Progenitor cell of endocrine pancreas (in vitro differentiated cells): ENCODE measurements at regions not wholly inside any gene's neighbourhood (a gene's known extent, or its start where the extent isn't known, plus 50 kb on each side); places are given as distances from the start of the nearest gene placed in this dataset.

Experiments used
- DNase-seq: peaks from one replicate; pipeline ENCODE4 v3.0.0; 2021; ENCODE audit warnings: low spot score; ENCODE audit not compliant: unreplicated experiment
- H3K27ac Mint-ChIP-seq: 2 replicates; pipeline ENCODE4 v1.8.0; 2021; ENCODE audit warnings: mild to moderate bottlenecking, moderate library complexity, mixed read lengths
- H3K27me3 Mint-ChIP-seq: 2 replicates; pipeline ENCODE4 v1.8.0; 2021; ENCODE audit warnings: mixed read lengths
- H3K36me3 Mint-ChIP-seq: 2 replicates; pipeline ENCODE4 v1.8.0; 2022; ENCODE audit warnings: mixed read lengths; ENCODE audit not compliant: insufficient read depth
- H3K4me1 Mint-ChIP-seq: 2 replicates; pipeline ENCODE4 v1.8.0; 2021; ENCODE audit warnings: low read depth, mixed read lengths
- H3K4me3 Mint-ChIP-seq: 2 replicates; pipeline ENCODE4 v1.8.0; 2021; ENCODE audit warnings: low read depth, mild to moderate bottlenecking, moderate library complexity, mixed read lengths
- H3K9me3 Mint-ChIP-seq: 2 replicates; pipeline ENCODE4 v1.8.0; 2021; ENCODE audit warnings: low read depth, mixed read lengths
- CTCF ChIP-seq: fragments of 200-600 bp; sonication (generic); IDR thresholded peaks from one replicate; pipeline ENCODE4 v1.5.0; 2021; ENCODE audit warnings: antibody characterized with exemption, mild to moderate bottlenecking; ENCODE audit not compliant: unreplicated experiment

DNA sequence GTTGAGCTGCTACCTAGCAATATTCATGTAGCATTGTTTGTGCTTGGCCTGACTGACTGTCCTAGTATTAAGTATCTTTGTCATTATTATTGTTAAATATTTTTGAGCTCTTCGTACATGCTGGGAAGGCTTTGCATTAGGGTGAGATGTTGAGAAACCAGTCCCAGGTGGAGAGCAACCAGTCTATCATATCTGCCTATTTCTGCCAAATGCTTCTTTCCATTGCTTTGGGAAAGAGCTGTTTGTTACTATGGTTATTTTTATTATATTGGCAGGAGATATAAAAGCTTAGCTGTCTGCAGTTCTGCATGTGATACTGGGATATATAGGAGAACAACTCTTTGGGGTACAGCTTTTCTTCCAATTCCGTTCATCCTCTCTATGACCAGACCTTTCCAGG is 85.1 kb downstream of the CLDN17 start:
- DNase-seq, result no peak
- no peak for TF ChIP-seq CTCF
- peaks cover 13% of the 10 kb centered on the region for H3K9me3 Mint-ChIP-seq
- no peak overlapping the region for H3K4me3 Mint-ChIP-seq
- H3K27ac Mint-ChIP-seq, result no peak overlapping the region
- no peaks in the 10 kb centered on the region for H3K36me3 Mint-ChIP-seq
- no peaks in the 10 kb centered on the region for H3K27me3 Mint-ChIP-seq
- no peaks in the 10 kb centered on the region for H3K4me1 Mint-ChIP-seq

DNA sequence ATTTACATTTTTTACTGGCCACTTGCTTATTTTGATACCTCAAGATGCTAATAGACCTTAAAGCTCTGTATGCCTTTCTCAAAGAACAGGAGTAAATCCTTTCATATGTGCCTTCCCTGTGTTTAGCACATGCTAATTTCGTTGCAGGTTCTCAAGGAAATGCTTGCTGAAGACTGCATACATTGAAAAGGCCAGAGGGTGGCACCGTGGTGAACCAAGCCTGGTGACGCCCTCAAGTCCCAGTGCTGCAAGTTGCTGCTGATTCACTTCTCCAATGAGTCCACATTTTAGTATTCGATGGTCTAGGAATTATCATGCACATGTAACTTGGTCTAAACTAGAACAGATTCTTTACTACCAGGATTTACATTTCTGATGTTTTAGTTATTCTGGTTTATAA is 94.1 kb downstream of the CLDN17 start:
- no peaks in the 10 kb centered on the region for H3K4me1 Mint-ChIP-seq
- no peak for DNase-seq
- peaks cover 6% of the 10 kb centered on the region for H3K27me3 Mint-ChIP-seq
- peak; percentile 45 for TF ChIP-seq CTCF
- peaks cover 24% of the 10 kb centered on the region for H3K9me3 Mint-ChIP-seq
- no peak overlapping the region for H3K27ac Mint-ChIP-seq
- no peak overlapping the region for H3K4me3 Mint-ChIP-seq
- H3K36me3 Mint-ChIP-seq, result no peaks in the 10 kb centered on the region

DNA sequence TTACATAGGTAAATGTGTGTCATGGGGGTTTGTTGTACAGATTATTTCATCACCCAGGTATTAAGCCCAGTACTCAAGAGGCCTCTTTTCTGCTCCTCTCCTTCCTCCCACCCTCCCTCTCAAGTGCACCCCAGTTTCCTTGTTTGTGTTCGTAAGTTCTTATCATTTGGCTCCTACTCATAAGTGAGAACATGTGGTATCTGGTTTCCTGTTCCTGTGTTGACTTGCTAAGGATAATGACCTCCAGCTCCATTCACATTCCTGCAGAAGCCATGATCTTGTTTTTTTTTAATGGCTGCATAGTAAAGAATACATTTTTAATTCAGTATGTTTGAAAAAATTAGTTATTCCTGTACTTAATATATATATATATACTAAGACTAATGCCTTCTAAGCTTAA is 107.7 kb downstream of the CLDN17 start:
- Mint-ChIP-seq H3K4me1 (no peaks in the 10 kb centered on the region), H3K27ac (no peak overlapping the region), H3K36me3 (no peaks in the 10 kb centered on the region), H3K9me3 (no peaks in the 10 kb centered on the region), H3K4me3 (no peak overlapping the region), H3K27me3 (no peaks in the 10 kb centered on the region)
- no peak for DNase-seq
- no peak for TF ChIP-seq CTCF

- H3K27ac Mint-ChIP-seq, result no peak overlapping the region
- H3K27me3 Mint-ChIP-seq, result no peaks in the 10 kb centered on the region
- no peaks in the 10 kb centered on the region for H3K4me1 Mint-ChIP-seq
- DNase-seq, result no peak
- H3K4me3 Mint-ChIP-seq, result no peak overlapping the region
- no peak for TF ChIP-seq CTCF
- no peaks in the 10 kb centered on the region for H3K9me3 Mint-ChIP-seq
- H3K36me3 Mint-ChIP-seq, result no peaks in the 10 kb centered on the region
Measured at GRCh38 chr21:30057108-30057507, 109.5 kb downstream of the CLDN17 start.

- Mint-ChIP-seq H3K9me3 (no peaks in the 10 kb centered on the region), H3K36me3 (no peaks in the 10 kb centered on the region), H3K4me1 (peaks cover 5% of the 10 kb centered on the region), H3K27me3 (no peaks in the 10 kb centered on the region), H3K4me3 (no peak overlapping the region), H3K27ac (no peak overlapping the region)
- no peak for DNase-seq
- TF ChIP-seq CTCF, result no peak
Measured at GRCh38 chr21:30048570-30048969, 108.8 kb upstream of the GRIK1 start.
